ENCODE measurements at regions not wholly inside any gene's neighbourhood (a gene's known extent, or its start where the extent isn't known, plus 50 kb on each side); places are given as distances from the start of the nearest gene placed in this dataset.

DNA sequence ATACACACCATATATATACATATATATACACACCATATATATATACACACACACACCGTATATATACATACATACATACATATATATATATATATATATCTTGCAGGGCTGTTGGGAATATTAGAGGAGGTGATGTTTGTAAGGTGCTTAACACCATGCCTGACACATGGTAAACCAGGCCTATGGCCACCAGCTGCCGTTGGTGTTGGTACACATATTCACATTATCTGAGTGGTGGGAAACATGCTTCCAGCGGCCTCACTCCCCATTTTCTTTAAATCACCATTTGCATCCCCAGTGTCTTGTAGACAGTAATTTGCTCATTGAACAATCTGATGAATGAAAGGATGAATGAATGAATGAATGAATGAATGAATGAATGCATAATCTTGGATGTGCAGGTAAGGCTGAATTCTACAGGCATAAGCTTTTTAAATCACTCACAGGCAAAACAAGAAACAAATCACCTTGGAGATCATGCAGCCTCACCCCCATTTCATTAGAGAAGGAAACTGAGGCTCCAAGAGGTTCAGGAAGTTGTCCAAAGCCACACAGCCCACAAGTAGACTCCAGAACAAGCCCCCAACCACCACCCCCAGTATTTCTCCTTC lies 527.8 kb downstream of the MIAT start:
- TF ChIP-seq GATA3 (IDR thresholded peaks at IDR 0.05; ENCODE audit: low read depth, low read length) (no peak), GATA2 (IDR thresholded peaks at IDR 0.05; ENCODE audit: low read depth, low read length) (no peak)
